SW 1271 (cell line): ENCODE measurements at regions not wholly inside any gene's neighbourhood (a gene's known extent, or its start where the extent isn't known, plus 50 kb on each side); places are given as distances from the start of the nearest gene placed in this dataset.

Source experiments
- DNase-seq, 2 experiments: peaks; one replicate each; lab custom pipeline; 2025; lab: John Stamatoyannopoulos, UW

DNA sequence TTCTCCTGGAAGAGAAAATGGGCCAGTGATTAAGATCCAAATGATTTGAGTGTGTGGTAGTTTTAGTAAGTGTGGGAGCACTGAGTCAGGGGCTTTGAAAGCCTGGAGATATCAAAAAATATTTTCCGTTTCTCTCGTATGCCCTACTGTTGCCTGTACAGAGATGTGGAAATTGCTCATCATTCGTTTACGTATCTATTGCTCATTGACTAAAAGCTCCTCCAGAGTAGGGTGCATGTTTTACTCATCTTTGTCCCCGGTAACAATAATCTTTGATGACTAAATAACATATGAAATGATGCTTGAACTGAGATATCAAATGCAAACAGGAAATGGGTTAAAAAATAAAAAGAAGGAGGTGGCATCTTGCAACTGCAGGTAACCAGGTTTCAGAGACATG, 114.2 kb upstream of the FST start:
- DNase-seq: no peak

DNA sequence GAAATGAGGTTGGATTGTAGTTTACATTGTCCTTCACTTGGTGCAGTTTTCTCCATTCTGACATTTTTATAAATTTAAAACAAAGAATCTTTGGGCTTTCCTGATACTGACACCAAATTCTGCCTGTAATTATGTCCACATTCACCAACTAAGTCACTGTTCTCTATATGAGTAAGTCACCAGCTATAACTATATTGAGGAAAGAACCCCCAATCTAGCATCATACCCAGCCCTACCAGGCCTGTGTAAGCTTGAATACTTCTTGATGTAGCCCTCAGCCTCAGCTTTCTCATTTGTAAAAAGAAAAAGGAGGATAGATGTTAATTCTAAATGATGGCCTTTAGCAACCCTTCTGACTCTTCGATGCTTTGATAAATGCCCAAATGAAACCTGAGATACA, 112.7 kb upstream of the FST start:
- DNase-seq: no peak

DNA sequence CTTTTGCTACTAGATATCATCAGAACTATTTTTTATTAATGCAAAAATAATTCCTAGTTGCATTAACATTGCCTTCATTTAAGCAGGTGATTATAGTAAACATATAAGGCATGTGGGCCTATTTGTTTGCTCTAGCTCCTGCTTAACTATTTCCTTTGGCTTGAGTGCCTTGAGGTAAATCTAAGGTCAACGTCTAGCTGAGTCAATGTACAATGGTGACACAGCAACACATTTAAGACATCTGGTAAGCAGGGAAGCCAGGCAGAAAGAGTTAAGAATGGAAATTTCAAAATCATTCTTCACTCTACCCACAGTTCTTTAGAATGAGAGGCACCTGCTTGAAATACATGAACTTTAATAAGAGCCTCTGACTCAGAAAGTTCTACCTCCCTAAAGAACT, 111.9 kb upstream of the FST start:
- no peak for DNase-seq

- DNase-seq: no peak
Observed at GRCh38 chr5:53368966-53369605, 111.3 kb upstream of the FST start.

GRCh38 chr5:53369681-53370080, 110.7 kb upstream of the FST start:
- no peak for DNase-seq

DNA sequence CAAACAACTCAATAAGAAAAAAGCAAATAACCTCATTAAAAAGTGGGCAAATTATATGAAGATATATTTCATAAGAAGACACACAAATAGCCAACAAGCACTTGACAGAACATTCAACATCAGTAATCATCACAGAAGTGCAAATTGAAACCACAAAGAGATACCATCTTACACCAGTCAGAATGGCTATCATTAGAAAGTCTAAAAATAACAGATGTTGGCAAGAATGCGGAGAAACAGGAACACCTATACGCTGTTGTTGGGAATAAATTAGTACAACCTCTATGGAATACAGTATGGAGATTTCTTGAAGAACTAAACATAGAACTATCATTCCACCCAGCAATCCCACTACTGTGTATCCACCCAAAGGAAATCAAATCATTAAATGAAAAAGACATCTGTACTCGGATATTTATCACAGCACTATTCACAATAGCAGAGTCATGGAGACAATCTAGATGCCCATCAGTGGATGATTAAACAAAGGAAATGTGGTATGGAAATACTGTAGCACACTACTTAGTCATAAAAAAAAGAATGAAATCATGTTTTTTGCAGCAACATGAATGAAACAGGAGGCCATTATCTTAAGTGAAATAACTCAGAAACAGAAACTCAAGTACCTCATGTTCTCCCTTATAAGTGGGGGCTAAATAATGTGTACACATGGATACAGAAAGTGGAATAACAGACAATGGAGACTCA, 106.8 kb upstream of the FST start:
- DNase-seq: no peak

GRCh38 chr5:53376853-53377252, 103.6 kb upstream of the FST start:
- DNase-seq: no peak

DNA sequence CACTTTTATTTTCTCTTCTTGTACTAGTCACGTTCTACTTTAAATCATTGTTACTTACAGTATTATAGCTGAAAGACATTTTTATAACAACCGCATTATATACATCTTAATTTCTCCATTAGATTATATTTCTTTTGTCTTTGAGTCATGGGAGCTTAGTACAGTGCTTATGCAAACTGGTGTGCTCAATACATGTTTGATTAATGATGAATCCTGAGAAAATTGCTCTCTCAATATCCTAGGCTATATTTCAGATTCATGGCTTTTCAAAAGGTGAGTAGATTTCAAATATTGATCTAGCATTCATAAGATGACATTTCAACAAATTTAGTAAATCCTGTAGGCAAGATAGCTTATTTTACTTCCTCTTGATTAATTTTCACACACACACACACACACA, 102.2 kb upstream of the FST start:
- no peak for DNase-seq

GRCh38 chr5:53378590-53379247, 101.7 kb upstream of the FST start:
- DNase-seq: no peak

- DNase-seq: no peak
Observed at GRCh38 chr5:53386341-53386740, 94.1 kb upstream of the FST start.

- no peak for DNase-seq
Observed at GRCh38 chr5:53389093-53389492, 91.3 kb upstream of the FST start.

GRCh38 chr5:53392073-53392472, 88.4 kb upstream of the FST start:
- no peak for DNase-seq

DNA sequence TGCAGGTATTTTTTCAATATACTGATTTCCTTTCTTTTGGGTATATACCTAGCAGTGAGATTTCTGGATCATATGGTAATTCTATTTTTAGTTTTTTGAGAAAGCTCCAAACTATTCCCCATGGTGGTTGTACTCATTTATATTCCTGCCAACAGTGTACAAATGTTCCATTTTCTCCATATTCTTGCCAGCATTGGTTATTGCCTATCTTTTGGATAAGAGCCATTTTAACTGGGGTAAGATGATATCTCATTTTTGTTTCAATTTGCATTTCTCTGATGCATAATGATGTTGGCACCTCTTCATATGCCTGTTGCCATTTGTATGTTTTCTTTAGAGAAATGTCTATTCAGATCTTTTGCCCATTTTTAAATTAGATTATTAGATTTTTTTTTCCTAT, 85.6 kb upstream of the FST start:
- DNase-seq: no peak

DNA sequence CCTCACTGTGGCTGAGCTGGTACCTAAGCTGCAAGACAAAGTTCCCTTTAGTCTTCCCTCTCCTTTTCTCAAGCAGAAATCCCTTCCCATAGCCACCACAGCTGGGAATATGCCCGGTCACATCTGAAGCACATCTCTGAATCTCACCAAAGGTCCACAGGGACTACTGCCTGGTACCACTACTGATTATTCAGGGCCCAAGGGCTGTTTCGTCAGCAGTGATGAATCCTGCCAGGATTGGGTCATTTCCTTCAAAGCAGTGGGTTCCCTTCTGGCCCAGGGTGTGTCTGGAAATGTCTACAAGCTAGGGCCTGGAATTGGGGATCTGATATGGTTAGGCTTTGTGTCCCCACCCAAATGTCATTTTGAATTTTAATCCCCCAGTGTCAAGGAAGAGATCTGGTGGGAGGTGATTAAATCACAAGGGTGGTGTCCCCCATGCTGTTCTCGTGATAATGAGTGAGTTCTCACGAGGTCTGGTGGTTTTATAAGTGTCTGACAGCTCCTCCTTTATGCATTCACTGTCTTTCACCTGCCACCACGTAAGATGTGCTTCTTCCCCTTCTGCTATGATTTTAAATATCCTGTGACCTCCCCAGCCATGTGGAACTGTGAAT, 83.2 kb upstream of the FST start:
- DNase-seq: no peak

- DNase-seq: peak in 1 of 2 experiments; percentile 21
Observed at GRCh38 chr5:53397845-53398244, 82.6 kb upstream of the FST start.

GRCh38 chr5:53399926-53400697, 80.3 kb upstream of the FST start:
- DNase-seq: no peak

- DNase-seq: no peak
Observed at GRCh38 chr5:53403291-53403690, 77.1 kb upstream of the FST start.

GRCh38 chr5:53403758-53404157, 76.7 kb upstream of the FST start:
- DNase-seq: no peak

- DNase-seq: no peak
Observed at GRCh38 chr5:53405396-53405795, 75.0 kb upstream of the FST start.

DNA sequence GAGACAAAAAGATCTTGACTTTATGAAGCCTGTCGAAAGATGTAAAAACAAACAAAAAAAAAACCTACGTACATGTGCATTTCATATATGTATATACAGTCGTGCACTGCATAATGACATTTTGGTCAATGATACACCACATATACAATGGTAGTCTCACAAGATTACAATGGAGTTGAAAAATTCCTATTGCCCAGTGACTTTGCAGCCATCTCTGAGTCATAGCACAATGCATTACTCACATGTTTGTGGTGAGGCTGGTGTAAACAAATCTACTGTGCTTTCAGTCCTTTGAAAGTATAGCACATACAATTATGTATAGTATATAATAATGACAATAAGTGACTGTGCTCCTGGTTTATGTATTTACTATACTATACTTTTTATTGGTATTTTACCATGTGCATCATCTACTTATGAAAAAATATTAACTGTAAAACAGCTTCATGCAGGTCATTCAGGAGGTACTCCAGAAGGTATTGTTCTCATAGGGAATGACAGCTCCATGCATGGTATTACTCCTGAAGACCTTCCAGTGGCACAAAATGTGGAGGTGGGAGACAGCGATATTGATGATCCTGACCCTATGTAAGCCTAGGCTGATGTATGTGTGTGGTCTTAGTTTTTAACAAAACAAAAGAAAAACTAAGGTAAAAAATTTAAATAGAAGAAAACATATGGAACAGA, 73.7 kb upstream of the FST start:
- peak; percentile 82 to 91 for DNase-seq

GRCh38 chr5:53407373-53407772, 73.1 kb upstream of the FST start:
- peak in 1 of 2 experiments; percentile 79 for DNase-seq

- DNase-seq: no peak
Observed at GRCh38 chr5:53411388-53411787, 69.0 kb upstream of the FST start.
